ENCODE measurements at regions not wholly inside any gene's neighbourhood (a gene's known extent, or its start where the extent isn't known, plus 50 kb on each side); places are given as distances from the start of the nearest gene placed in this dataset.

DNA sequence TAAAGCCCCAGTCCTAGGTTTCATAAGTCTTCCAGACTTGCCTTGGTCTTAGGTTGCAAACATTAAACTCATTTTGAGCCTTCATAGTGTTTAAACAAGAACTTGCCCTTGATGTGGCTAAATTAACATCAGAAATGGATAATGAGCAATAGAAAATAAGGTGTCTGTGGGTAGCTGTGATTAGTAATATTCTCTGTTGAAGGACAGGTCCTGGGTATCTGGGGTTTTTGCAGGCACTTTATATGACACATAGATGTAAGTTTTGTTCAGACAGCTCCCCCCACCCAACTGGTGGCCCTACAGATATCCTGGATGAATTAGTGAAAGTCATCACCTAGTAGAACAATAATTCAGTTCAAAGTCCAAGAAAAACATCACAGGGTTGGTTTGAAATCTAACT is 272.5 kb downstream of the PTTG2 start:
- in situ Hi-C loops (cut with MboI; ENCODE audit: low pct_unique_long_range_greater_than_20kb in 2 of 9, low sequenced_read_pairs in 9 of 9, unreplicated experiment in 9 of 9): no loop called here
- Histone ChIP-seq H3K4me3 (no peak overlapping the region), H3K4me1 (replicated peaks in 1 of 2) (peaks cover 10 to 12% of the 10 kb centered on the region in 2 donors), H3K27ac (no peak overlapping the region)
- no peak for ATAC-seq (replicated peaks in 6 of 8)

DNA sequence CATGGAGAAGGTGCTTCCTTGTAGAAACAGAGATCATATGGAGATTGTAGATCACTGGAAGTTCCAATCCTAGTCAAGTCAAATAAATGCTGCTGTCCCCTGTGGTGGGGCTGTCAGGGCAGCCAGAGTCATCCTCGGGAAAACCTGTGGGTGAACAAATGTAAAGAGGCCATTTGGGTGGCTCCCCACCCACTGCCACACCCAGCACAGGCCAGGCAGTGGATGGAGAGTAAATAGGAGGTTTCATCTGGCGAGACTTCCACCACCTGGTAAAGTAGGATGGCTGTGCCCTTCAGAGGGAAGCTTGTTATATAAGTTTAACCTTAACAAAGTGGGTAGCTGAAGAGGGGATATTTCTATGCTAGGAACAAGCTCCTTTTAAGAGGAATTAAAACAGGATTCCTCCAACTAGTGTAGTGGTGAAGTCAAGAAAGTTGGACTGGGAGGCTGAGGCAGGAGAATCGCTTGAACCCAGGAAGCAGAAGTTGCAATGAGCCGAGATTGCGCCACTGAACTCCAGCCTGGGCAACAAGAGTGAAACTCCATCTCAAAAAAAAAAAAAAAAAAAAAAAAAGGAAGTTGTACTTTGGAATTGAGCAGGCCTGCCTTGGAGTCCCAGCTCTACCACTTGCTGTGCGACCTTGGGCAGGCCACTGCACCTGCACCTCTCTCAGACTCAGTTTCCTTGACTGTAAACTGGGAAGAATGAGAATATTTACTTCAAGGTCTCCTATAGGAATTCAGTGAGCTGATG is 273.7 kb downstream of the PTTG2 start:
- Histone ChIP-seq H3K4me3 (no peak overlapping the region), H3K4me1 (replicated peaks in 1 of 2) (peaks cover 10 to 12% of the 10 kb centered on the region in 2 donors), H3K27ac (no peak overlapping the region)
- in situ Hi-C loops (cut with MboI; ENCODE audit: low pct_unique_long_range_greater_than_20kb in 2 of 9, low sequenced_read_pairs in 9 of 9, unreplicated experiment in 9 of 9): no loop called here
- WGBS, 10 experiments: 50 to 98% (median 92%) methylated on average over 1 to 6 of the region's 6 CpGs; no CpG with 5 or more reads in 1 of the 10 experiments
- ATAC-seq (replicated peaks in 6 of 8): no peak

- in situ Hi-C loops (cut with MboI; ENCODE audit: low pct_unique_long_range_greater_than_20kb in 2 of 9, low sequenced_read_pairs in 9 of 9, unreplicated experiment in 9 of 9): no loop called here
- WGBS, 10 experiments: 40 to 100% (median 90%) methylated on average over 1 to 3 of the region's 3 CpGs; no CpG with 5 or more reads in 4 of the 10 experiments
- no peak overlapping the region for H3K4me3 ChIP-seq
- no peak for ATAC-seq (replicated peaks in 6 of 8)
- peaks cover 3 to 5% of the 10 kb centered on the region in 2 donors for H3K4me1 ChIP-seq (replicated peaks in 1 of 2)
- no peak overlapping the region for H3K27ac ChIP-seq
These were observed 275.2 kb downstream of the PTTG2 start for GRCh38 chr4:38235354-38235753.

- H3K4me1 ChIP-seq (replicated peaks in 1 of 2): no peaks in the 10 kb centered on the region
- in situ Hi-C loops (cut with MboI; ENCODE audit: low pct_unique_long_range_greater_than_20kb in 2 of 9, low sequenced_read_pairs in 9 of 9, unreplicated experiment in 9 of 9): no loop called here
- ATAC-seq (replicated peaks in 6 of 8): no peak
- no peak overlapping the region for H3K27ac ChIP-seq
- H3K4me3 ChIP-seq: no peak overlapping the region
- WGBS, 10 experiments: 68 to 100% (median 84%) methylated on average over 1 to 6 of the region's 8 CpGs; no CpG with 5 or more reads in 3 of the 10 experiments
These were observed 275.8 kb downstream of the PTTG2 start for GRCh38 chr4:38236003-38236402.

- Histone ChIP-seq H3K4me1 (replicated peaks in 1 of 2) (no peaks in the 10 kb centered on the region), H3K4me3 (no peak overlapping the region), H3K27ac (no peak overlapping the region)
- WGBS, 10 experiments: 60 to 100% (median 88%) methylated on average over 1 of the region's 3 CpGs; no CpG with 5 or more reads in 7 of the 10 experiments
- no peak for ATAC-seq (replicated peaks in 6 of 8)
- in situ Hi-C loops (cut with MboI; ENCODE audit: low pct_unique_long_range_greater_than_20kb in 2 of 9, low sequenced_read_pairs in 9 of 9, unreplicated experiment in 9 of 9): no loop called here
These were observed 276.3 kb downstream of the PTTG2 start for GRCh38 chr4:38236503-38236902.

GRCh38 chr4:38237139-38237538 is 276.9 kb downstream of the PTTG2 start:
- 17 to 100% (median 33%) methylated on average over 1 to 3 of the region's 3 CpGs; no CpG with 5 or more reads in 5 of the 10 experiments for WGBS, 10 experiments
- no peak overlapping the region for H3K27ac ChIP-seq
- H3K4me3 ChIP-seq: no peak overlapping the region
- no peaks in the 10 kb centered on the region for H3K4me1 ChIP-seq (replicated peaks in 1 of 2)
- ATAC-seq (replicated peaks in 6 of 8): peak in 2 of 8 experiments; percentile 42 to 49
- in situ Hi-C loops (cut with MboI; ENCODE audit: low pct_unique_long_range_greater_than_20kb in 2 of 9, low sequenced_read_pairs in 9 of 9, unreplicated experiment in 9 of 9): no loop called here

DNA sequence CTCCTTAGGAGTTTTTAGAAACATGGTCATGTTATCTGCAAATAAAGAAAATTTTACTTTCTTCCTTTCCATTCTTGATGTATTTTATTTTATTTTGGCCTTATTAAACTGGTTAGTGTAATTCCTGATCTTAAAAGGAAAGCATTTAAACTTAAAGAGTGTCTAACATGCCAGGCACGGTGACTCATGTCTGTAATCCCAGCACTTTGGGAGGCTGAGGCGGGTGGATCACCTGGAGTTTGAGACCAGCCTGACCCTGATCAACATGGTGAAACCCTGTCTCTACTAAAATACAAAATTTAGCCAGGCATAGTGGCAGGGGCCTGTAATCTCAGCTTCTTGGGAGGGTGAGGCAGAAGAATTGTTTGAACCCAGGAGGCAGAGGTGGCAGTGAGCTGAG is 281.3 kb downstream of the PTTG2 start:
- Histone ChIP-seq H3K4me1 (replicated peaks in 1 of 2) (no peaks in the 10 kb centered on the region), H3K4me3 (no peak overlapping the region), H3K27ac (no peak overlapping the region)
- in situ Hi-C loops (cut with MboI; ENCODE audit: low pct_unique_long_range_greater_than_20kb in 2 of 9, low sequenced_read_pairs in 9 of 9, unreplicated experiment in 9 of 9): no loop called here
- ATAC-seq (replicated peaks in 6 of 8): no peak
- 40 to 100% (median 88%) methylated on average over 1 to 2 of the region's 2 CpGs; no CpG with 5 or more reads in 4 of the 10 experiments for WGBS, 10 experiments

DNA sequence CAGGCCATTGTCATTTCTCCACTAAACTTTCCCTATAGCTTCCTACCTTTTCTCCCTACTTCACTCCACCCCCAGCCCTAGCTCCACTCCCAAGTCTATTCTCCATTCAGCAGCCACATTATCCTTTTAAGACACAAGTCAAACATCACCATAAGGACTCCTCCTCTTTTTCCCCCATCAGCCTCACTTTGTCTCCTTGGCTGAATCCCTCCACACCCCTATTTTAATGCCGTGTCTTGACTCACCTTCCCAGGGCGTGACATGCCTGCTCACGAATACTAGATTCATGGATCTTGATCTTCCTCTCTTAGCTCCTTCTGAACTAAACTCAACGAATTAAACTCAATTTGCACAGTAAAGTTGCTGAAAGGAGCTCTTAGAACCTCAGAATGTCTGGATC is 281.9 kb downstream of the PTTG2 start:
- Histone ChIP-seq H3K27ac (no peak overlapping the region), H3K4me3 (no peak overlapping the region), H3K4me1 (replicated peaks in 1 of 2) (no peaks in the 10 kb centered on the region)
- in situ Hi-C loops (cut with MboI; ENCODE audit: low pct_unique_long_range_greater_than_20kb in 2 of 9, low sequenced_read_pairs in 9 of 9, unreplicated experiment in 9 of 9): no loop called here
- peak in 1 of 8 experiments; percentile 53 for ATAC-seq (replicated peaks in 6 of 8)
- WGBS, 10 experiments: 25 to 96% (median 82%) methylated on average over 2 to 4 of the region's 4 CpGs

DNA sequence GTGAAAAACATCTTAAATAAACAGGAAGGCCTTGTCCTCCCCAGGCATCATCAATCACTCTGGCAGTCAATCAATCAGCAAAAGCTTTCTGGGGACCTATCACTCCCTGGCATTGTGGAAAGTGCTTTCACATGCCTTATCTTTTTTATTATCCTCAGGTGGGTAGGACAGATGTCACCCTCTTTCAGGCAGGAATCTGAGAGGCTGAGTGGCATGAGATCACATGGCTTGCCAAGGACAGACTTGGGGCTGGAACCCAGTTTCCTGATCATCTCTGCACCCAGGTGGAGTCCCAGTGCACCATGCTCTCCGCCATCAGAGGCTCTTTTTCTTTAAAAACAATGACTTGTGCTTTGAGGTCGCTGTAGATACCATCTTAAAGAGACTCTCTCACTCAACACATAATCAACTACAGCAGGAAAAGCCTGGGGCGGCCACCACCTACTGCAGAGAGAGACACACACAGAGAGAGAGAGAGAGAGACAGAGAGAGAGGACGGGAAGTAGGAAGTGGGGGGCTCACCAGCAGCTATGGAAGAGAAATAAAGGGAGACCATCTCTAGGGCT is 282.7 kb downstream of the PTTG2 start:
- Histone ChIP-seq H3K4me3 (no peak overlapping the region), H3K27ac (no peak overlapping the region), H3K4me1 (replicated peaks in 1 of 2) (no peaks in the 10 kb centered on the region)
- peak in 2 of 8 experiments; percentile 64 to 77 for ATAC-seq (replicated peaks in 6 of 8)
- in situ Hi-C loops (cut with MboI; ENCODE audit: low pct_unique_long_range_greater_than_20kb in 2 of 9, low sequenced_read_pairs in 9 of 9, unreplicated experiment in 9 of 9): no loop called here
- 49 to 100% (median 83%) methylated on average over 1 to 3 of the region's 4 CpGs; no CpG with 5 or more reads in 3 of the 10 experiments for WGBS, 10 experiments

DNA sequence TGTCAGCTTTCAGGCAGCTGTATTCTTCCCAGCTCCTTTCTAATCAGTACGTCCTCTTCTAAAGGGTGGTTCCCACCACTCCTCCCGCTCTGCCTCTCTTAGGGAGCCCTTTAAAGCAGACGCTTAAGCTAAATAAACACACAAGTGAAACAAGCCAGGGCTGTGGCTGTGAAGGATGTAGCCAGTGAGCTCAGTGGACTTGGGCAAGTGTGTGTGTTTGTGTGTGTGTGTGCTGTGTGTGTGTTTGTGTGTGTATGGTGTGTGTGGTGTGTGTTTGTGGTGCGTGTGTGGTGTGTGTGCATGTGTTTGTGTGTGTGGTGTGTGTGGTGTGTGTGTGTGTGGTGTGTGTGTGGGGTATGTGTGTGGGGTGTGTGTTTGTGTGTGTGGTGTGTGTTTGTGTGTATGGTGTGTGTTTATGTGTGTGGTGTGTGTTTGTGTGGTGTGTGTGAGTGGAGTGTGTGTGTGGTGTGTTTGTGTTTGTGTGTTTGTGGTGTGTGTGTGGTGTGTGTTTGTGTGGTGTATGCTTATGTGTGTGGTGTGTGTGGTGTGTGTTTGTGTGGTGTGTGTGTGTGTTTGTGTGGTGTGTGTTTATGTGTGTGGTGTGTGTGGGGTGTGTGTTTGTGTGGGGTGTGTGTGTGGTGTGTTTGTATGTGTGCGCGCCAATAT is 283.3 kb downstream of the PTTG2 start:
- H3K4me3 ChIP-seq: no peak overlapping the region
- 78 to 100% (median 90%) methylated on average over 1 to 5 of the region's 6 CpGs; no CpG with 5 or more reads in 5 of the 10 experiments for WGBS, 10 experiments
- peak in 3 of 8 experiments; percentile 16 to 91 (median 75) for ATAC-seq (replicated peaks in 6 of 8)
- no peak overlapping the region for H3K27ac ChIP-seq
- in situ Hi-C loops (cut with MboI; ENCODE audit: low pct_unique_long_range_greater_than_20kb in 2 of 9, low sequenced_read_pairs in 9 of 9, unreplicated experiment in 9 of 9): no loop called here
- no peaks in the 10 kb centered on the region for H3K4me1 ChIP-seq (replicated peaks in 1 of 2)

DNA sequence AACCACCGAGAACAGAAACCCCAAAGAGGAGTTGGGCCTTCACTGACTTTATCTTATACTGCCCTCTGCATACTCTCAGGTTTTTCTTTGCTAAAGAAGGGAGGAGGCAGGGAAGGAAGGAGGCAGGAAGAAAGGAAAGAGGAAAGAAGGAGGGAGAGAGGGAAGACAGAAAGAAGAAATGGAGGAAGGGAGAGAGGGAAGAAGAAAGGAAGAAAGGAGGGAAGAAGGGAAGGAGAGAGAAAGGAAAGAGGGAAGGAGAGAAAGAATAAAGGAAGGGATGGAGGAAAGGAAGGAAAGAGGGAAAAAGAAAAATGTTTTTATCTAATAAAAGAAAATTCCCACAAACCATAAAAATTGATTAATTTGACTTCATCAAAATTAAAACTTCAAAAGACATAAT is 294.6 kb downstream of the PTTG2 start:
- no peak for ATAC-seq (replicated peaks in 6 of 8)

DNA sequence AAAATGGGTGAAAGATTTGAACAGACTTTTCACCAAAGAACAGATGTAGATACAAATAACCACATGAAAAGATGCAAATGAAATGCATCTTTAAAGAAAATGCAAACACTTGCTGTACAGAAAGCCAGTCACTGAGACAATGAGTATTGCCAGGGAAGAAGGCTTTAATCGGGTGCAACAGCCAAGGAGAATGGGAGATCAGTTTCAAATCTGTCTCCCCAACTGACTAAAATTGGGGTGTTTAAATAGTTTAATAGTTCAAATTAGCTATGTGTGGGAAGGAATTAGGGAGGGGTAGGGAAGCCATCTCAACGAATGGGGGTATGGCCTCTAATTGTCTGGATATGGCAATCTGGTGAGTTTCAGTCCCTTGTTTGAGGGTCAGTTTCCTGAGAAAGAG is 295.4 kb downstream of the PTTG2 start:
- H3K4me3 ChIP-seq: no peak overlapping the region
- H3K27ac ChIP-seq: no peak overlapping the region
- ATAC-seq (replicated peaks in 6 of 8): no peak
- 33 to 100% (median 83%) methylated on average over 1 to 2 of the region's 2 CpGs; no CpG with 5 or more reads in 1 of the 10 experiments for WGBS, 10 experiments
- H3K4me1 ChIP-seq (replicated peaks in 1 of 2): no peaks in the 10 kb centered on the region
- in situ Hi-C loops (cut with MboI; ENCODE audit: low pct_unique_long_range_greater_than_20kb in 2 of 9, low sequenced_read_pairs in 9 of 9, unreplicated experiment in 9 of 9): no loop called here

More for the DNA sequence above, 294.6 kb downstream of the PTTG2 start:
- WGBS, 10 experiments: 29 to 100% (median 86%) methylated on average over 1 of the region's 1 CpG; no CpG with 5 or more reads in 2 of the 10 experiments
- no peak overlapping the region for H3K4me3 ChIP-seq
- no peak overlapping the region for H3K27ac ChIP-seq
- in situ Hi-C loops (cut with MboI; ENCODE audit: low pct_unique_long_range_greater_than_20kb in 2 of 9, low sequenced_read_pairs in 9 of 9, unreplicated experiment in 9 of 9): no loop called here
- H3K4me1 ChIP-seq (replicated peaks in 1 of 2): no peaks in the 10 kb centered on the region

DNA sequence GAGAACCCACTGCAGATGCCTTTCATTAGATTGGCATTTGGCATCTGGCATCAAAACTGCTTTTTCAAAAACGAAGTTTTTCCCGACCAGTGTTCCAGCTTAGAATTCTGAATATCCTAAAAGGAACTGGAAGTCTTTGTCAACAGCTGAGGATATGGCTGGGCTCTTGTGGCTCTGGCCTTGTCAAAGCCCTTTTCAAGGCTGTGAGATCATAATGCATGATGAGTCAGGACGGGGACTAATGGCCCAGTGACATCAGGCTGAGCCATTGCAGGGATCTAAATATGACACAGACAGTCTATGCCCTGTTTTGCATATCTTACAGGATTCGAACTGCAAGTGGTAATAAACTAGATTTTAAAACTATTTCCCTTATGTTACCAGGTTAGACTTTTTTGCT is 306.4 kb downstream of the PTTG2 start:
- peak in 7 of 8 experiments; percentile 100 for ATAC-seq (replicated peaks in 6 of 8)
- no peak overlapping the region for H3K4me3 ChIP-seq

More for the DNA sequence above, 306.4 kb downstream of the PTTG2 start:
- Histone ChIP-seq H3K27ac (peak overlapping the region in 1 of 2 donors; percentile 19), H3K4me1 (replicated peaks in 1 of 2) (peaks cover 0 to 5% of the 10 kb centered on the region in 2 donors)
- in situ Hi-C loops (cut with MboI; ENCODE audit: low pct_unique_long_range_greater_than_20kb in 2 of 9, low sequenced_read_pairs in 9 of 9, unreplicated experiment in 9 of 9): no loop called here
- 0 to 71% (median 59%) methylated on average over 1 to 4 of the region's 4 CpGs; no CpG with 5 or more reads in 2 of the 10 experiments for WGBS, 10 experiments
